Peyer's patch (tissue), 4 donors: ENCODE measurements at regions not wholly inside any gene's neighbourhood (a gene's known extent, or its start where the extent isn't known, plus 50 kb on each side); places are given as distances from the start of the nearest gene placed in this dataset.

Experiments
- POLR2A ChIP-seq, 2 donors: fragments of 450-650 bp; IDR thresholded peaks; one replicate each; pipeline ENCODE4 v1.5.1; 2017; ENCODE audit warnings: antibody characterized with exemption in 2 of 2, mild to moderate bottlenecking in 2 of 2, moderate library complexity in 2 of 2
- TF ChIP-seq, protein P1 (sequence below), 6 experiments: fragments of 450-650 bp in 4 of 6; fragments of 200-600 bp in 2 of 6; sonication (generic) in 1 of 6; IDR thresholded peaks; one replicate each; pipeline ENCODE4 v1.5.1; 2017 to 2019; ENCODE audit warnings: antibody characterized with exemption in 6 of 6, mild to moderate bottlenecking in 3 of 6, moderate library complexity in 1 of 6

DNA sequence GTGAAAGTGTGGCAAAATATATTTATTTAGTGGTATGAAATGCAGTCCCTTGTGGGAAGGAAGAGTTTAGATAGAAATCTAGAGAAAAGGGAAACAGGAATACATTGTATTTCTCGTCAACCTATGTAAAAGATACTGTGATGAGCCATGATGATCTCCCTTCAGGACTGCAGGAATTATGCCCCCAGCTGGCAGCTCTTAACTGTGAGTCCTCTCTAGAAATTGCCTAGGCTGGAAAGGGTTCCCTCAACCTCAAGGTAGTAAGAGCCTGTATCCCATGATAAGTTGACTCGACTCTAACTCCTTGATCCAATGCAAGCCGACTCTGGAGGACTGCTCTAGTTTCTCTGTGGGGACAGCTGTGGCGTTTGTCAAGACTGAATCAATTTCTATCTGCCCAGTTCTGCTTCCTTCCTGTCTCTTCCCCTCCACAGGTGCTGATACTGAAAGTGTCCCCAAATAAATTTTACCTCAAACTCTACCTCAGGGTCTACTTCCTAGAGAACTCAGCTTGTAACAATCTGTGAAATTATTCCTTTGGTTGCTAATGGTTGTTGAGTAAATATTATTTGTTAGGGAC lies 897.3 kb downstream of the METTL15 start:
- TF ChIP-seq, protein P1, sequence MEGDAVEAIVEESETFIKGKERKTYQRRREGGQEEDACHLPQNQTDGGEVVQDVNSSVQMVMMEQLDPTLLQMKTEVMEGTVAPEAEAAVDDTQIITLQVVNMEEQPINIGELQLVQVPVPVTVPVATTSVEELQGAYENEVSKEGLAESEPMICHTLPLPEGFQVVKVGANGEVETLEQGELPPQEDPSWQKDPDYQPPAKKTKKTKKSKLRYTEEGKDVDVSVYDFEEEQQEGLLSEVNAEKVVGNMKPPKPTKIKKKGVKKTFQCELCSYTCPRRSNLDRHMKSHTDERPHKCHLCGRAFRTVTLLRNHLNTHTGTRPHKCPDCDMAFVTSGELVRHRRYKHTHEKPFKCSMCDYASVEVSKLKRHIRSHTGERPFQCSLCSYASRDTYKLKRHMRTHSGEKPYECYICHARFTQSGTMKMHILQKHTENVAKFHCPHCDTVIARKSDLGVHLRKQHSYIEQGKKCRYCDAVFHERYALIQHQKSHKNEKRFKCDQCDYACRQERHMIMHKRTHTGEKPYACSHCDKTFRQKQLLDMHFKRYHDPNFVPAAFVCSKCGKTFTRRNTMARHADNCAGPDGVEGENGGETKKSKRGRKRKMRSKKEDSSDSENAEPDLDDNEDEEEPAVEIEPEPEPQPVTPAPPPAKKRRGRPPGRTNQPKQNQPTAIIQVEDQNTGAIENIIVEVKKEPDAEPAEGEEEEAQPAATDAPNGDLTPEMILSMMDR (IDR thresholded peaks at IDR 0.05), result no peak
- TF ChIP-seq POLR2A (IDR thresholded peaks at IDR 0.05), result no peak
